SK-N-SH (cell line): ENCODE measurements at regions not wholly inside any gene's neighbourhood (a gene's known extent, or its start where the extent isn't known, plus 50 kb on each side); places are given as distances from the start of the nearest gene placed in this dataset.
"Not testable (repeated sequence)": the region's sequence is repeated elsewhere in the genome, so short reads cannot be mapped to it uniquely, and the experiment has no call there.

Experiments
- CTCF ChIA-PET: fragments of 300-600, 350-600 bp; formaldehyde crosslinking; extraction: SDS; loops from one replicate; lab custom pipeline; 2021; lab: Yijun Ruan, JAX
- POLR2A ChIA-PET: fragments of 350-600 bp; sonication (Branson Sonifier 250); formaldehyde crosslinking; extraction: SDS; loops from one replicate; lab custom pipeline; 2020; ENCODE audit warnings: antibody characterized with exemption, inconsistent platforms; lab: Yijun Ruan, JAX
- DNase-seq: peaks from one replicate; pipeline ENCODE4 v3.0.0; 2012
- H2AFZ ChIP-seq: fragments of 200-600 bp; sonication (generic); 2 replicates; pipeline ENCODE4 v1.8.1; 2016; ENCODE audit warnings: antibody characterized with exemption, mild to moderate bottlenecking, low read depth
- H3F3A ChIP-seq: fragments of 200-600 bp; sonication (generic); replicated peaks from 2 replicates; pipeline ENCODE3; 2016; ENCODE audit warnings: antibody characterized with exemption, mild to moderate bottlenecking; ENCODE audit not compliant: insufficient read depth
- H3K27ac ChIP-seq, 2 experiments: fragments of 200-500 bp in 1 of 2; fragments of 200-600 bp in 1 of 2; sonication (Bioruptor generic) in 1 of 2; sonication (generic), shearing (Covaris generic) in 1 of 2; 2 replicates each; pipeline versions ENCODE4 v1.5.1 to v1.6.1; 2014 to 2016; ENCODE audit warnings: low read depth in 2 of 2, inconsistent platforms in 1 of 2, low read length in 1 of 2, mild to moderate bottlenecking in 1 of 2, mixed read lengths in 1 of 2
- H3K27me3 ChIP-seq: fragments of 200-600 bp; sonication (generic), shearing (Covaris generic); 2 replicates; pipeline ENCODE4 v1.6.1; 2016; ENCODE audit warnings: mixed run types; ENCODE audit not compliant: insufficient read depth
- H3K36me3 ChIP-seq, 2 experiments: fragments of 200-500 bp in 1 of 2; fragments of 200-600 bp in 1 of 2; sonication (Bioruptor generic) in 1 of 2; sonication (generic) in 1 of 2; replicated peaks in 1 of 2; 2 replicates each; pipeline versions ENCODE3 to v1.5.1; 2014 to 2016; ENCODE audit warnings: low read length in 1 of 2, mild to moderate bottlenecking in 1 of 2; ENCODE audit not compliant: insufficient read depth in 2 of 2, control insufficient read depth in 1 of 2
- H3K4me1 ChIP-seq, 2 experiments: fragments of 200-500 bp in 1 of 2; fragments of 200-600 bp in 1 of 2; sonication (Bioruptor generic) in 1 of 2; sonication (generic), shearing (Covaris generic) in 1 of 2; 2 replicates each; pipeline versions ENCODE4 v1.5.1 to v1.6.1; 2014 to 2016; ENCODE audit warnings: low read depth in 1 of 2, low read length in 1 of 2, mixed run types in 1 of 2; ENCODE audit not compliant: insufficient read depth in 2 of 2, control insufficient read depth in 1 of 2
- H3K4me2 ChIP-seq: fragments of 200-600 bp; sonication (generic), shearing (Covaris generic); 2 replicates; pipeline ENCODE4 v1.6.1; 2017; ENCODE audit warnings: mixed run types
- H3K4me3 ChIP-seq, 2 experiments: fragments of 200-500 bp in 1 of 2; fragments of 200-600 bp in 1 of 2; sonication (Bioruptor generic) in 1 of 2; sonication (generic), shearing (Covaris generic) in 1 of 2; 2 replicates each; pipeline versions ENCODE4 v1.5.1 to v1.8.1; 2014 to 2016; ENCODE audit warnings: low read depth in 2 of 2, inconsistent platforms in 1 of 2, low read length in 1 of 2, mild to moderate bottlenecking in 1 of 2, mixed read lengths in 1 of 2, moderate library complexity in 1 of 2
- H3K79me2 ChIP-seq: fragments of 200-600 bp; sonication (generic); 2 replicates; pipeline ENCODE4 v1.8.1; 2017; ENCODE audit warnings: mild to moderate bottlenecking; ENCODE audit not compliant: insufficient read depth
- H3K9ac ChIP-seq: fragments of 200-600 bp; sonication (generic); 2 replicates; pipeline ENCODE4 v1.6.1; 2017; ENCODE audit warnings: mixed run types
- H3K9me2 ChIP-seq: fragments of 200-600 bp; sonication (generic); 2 replicates; pipeline ENCODE4 v1.6.1; 2017; ENCODE audit warnings: mixed run types
- H3K9me3 ChIP-seq: fragments of 200-600 bp; sonication (generic); 2 replicates; pipeline ENCODE4 v1.6.1; 2017; ENCODE audit warnings: mixed run types, mild to moderate bottlenecking, moderate library complexity
- H4K20me1 ChIP-seq: fragments of 200-600 bp; sonication (generic); 2 replicates; pipeline ENCODE4 v1.6.1; 2017; ENCODE audit warnings: mild to moderate bottlenecking, mixed run types; ENCODE audit not compliant: insufficient read depth
- RCOR1 ChIP-seq: fragments of 150-350 bp; IDR thresholded peaks from 2 replicates; pipeline ENCODE4 v1.6.1; 2017; ENCODE audit warnings: antibody characterized with exemption, low read length
- WGBS: methylation state at CpG from one replicate; pipeline ENCODE4 v1.1.6; 2017; ENCODE audit warnings: low lambda C conversion rate; 5-methylcytosine and 5-hydroxymethylcytosine counted together
- TF ChIP-seq, protein P1 (sequence below): fragments of 150-350 bp; IDR thresholded peaks from 2 replicates; pipeline ENCODE4 v1.6.1; 2016; ENCODE audit warnings: mild to moderate bottlenecking, low read depth, low read length
- TF ChIP-seq, protein P2 (sequence below): IDR thresholded peaks from 2 replicates; pipeline ENCODE4 v1.4.0; 2012; ENCODE audit warnings: low read depth, borderline replicate concordance

DNA sequence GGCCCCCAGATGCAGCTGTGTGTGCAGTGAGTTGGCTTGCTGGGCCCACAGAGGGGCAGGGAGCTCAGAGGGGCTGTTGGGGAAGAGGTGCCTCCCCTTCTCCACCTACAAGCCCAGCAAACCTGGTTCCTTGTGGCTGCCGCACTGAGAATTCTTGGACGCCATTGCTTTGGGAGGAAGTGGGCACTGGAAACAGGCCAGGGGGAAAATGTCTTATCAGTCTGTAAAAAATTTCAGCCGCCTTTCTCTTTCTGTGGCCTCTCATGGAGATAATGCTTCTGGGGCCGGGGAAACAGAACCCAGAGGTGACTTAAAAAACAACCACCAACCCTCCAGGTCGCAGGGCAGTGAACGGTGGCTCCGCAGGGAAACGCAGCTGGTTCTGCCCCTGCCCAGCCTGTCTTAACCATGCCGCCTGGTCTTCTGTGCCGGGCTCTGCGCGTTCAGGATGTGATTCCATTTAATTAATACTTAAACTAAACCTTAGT, 167.7 kb downstream of the LAT start:
- H4K20me1 ChIP-seq, H3K4me3 ChIP-seq, H3K9me3 ChIP-seq, H2AFZ ChIP-seq, H3K36me3 ChIP-seq, H3F3A ChIP-seq, POLR2A ChIA-PET, H3K9me2 ChIP-seq, H3K79me2 ChIP-seq, H3K27me3 ChIP-seq, CTCF ChIA-PET, H3K9ac ChIP-seq, H3K4me2 ChIP-seq: not testable (repeated sequence)
- Histone ChIP-seq H3K27ac (peak overlapping the region in 1 of 2 experiments; percentile 53; a peak in 1 of 4 replicates), H3K4me1 (peaks cover 10 to 22% of the 10 kb centered on the region in 2 experiments; a peak in 3 of 4 replicates)
- DNase-seq = peak; percentile 39
- 80% methylated on average over 9 of the region's 12 CpGs for WGBS

DNA sequence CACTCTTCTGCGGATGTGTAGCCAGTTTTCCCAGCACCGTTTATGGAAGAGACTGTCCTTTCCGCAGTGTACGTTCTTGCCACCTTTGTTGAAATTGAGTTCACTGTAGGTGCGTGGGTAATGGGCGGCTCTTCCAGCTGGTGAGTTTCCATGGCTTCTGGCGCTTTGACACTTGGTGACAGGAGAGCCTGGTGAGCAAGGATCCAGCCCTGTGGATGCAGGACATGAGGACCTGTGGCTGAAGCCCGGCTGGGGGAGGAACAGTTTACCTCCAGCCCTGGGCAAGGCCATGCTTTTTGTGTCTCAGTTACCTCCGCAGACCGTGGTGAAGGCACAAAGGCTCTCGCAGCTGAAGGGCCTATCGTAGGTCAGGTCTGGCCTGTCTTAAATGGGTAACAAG, 166.5 kb downstream of the LAT start:
- H3K27me3 ChIP-seq = no peaks in the 10 kb centered on the region
- H3K4me2 ChIP-seq = no peak overlapping the region
- no peak overlapping the region for H3K4me3 ChIP-seq
- H4K20me1 ChIP-seq = no peaks in the 10 kb centered on the region
- H3K27ac ChIP-seq = no peak overlapping the region
- CTCF ChIA-PET = no interaction called here
- no peak overlapping the region for H2AFZ ChIP-seq
- no peak for DNase-seq
- WGBS = 94% methylated on average over 12 of the region's 12 CpGs
- H3K79me2 ChIP-seq = no peaks in the 10 kb centered on the region
- H3K36me3 ChIP-seq = no peaks in the 10 kb centered on the region
- no peaks in the 10 kb centered on the region for H3K9me2 ChIP-seq
- POLR2A ChIA-PET = no interaction called here
- no peaks in the 10 kb centered on the region for H3F3A ChIP-seq
- TF ChIP-seq, protein P1, sequence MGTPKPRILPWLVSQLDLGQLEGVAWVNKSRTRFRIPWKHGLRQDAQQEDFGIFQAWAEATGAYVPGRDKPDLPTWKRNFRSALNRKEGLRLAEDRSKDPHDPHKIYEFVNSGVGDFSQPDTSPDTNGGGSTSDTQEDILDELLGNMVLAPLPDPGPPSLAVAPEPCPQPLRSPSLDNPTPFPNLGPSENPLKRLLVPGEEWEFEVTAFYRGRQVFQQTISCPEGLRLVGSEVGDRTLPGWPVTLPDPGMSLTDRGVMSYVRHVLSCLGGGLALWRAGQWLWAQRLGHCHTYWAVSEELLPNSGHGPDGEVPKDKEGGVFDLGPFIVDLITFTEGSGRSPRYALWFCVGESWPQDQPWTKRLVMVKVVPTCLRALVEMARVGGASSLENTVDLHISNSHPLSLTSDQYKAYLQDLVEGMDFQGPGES = no peak
- no peak for TF ChIP-seq RCOR1
- TF ChIP-seq, protein P2, sequence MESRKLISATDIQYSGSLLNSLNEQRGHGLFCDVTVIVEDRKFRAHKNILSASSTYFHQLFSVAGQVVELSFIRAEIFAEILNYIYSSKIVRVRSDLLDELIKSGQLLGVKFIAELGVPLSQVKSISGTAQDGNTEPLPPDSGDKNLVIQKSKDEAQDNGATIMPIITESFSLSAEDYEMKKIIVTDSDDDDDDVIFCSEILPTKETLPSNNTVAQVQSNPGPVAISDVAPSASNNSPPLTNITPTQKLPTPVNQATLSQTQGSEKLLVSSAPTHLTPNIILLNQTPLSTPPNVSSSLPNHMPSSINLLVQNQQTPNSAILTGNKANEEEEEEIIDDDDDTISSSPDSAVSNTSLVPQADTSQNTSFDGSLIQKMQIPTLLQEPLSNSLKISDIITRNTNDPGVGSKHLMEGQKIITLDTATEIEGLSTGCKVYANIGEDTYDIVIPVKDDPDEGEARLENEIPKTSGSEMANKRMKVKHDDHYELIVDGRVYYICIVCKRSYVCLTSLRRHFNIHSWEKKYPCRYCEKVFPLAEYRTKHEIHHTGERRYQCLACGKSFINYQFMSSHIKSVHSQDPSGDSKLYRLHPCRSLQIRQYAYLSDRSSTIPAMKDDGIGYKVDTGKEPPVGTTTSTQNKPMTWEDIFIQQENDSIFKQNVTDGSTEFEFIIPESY = no peak
- no peak overlapping the region for H3K9ac ChIP-seq
- peaks cover under 1 to 15% of the 10 kb centered on the region in 2 experiments; a peak in 2 of 4 replicates for H3K4me1 ChIP-seq
- H3K9me3 ChIP-seq = no peaks in the 10 kb centered on the region

DNA sequence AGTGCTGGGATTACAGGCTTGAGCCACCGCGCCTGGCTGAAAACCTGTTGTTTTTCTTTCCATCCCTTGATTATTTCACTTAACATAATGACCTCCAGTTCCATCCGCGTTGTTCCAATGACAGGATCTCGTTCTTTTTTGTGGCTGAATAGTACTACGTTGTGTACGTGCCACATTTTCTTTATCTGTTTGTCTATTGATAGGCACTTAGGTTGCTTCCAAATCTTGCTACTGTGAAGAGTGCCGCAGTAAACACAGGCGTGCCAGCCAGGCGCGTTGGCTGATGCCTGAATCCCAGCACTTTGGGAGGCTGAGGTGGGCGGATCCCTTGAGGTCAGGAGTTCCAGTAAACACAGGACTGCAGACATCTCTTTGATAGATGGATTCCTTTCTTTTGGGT, 165.1 kb downstream of the LAT start:
- H3K4me3 ChIP-seq, H2AFZ ChIP-seq, POLR2A ChIA-PET, DNase-seq, H4K20me1 ChIP-seq, H3F3A ChIP-seq, H3K9me3 ChIP-seq, H3K9me2 ChIP-seq, H3K27ac ChIP-seq, H3K27me3 ChIP-seq, H3K79me2 ChIP-seq, H3K36me3 ChIP-seq, H3K4me2 ChIP-seq, H3K9ac ChIP-seq, CTCF ChIA-PET: not testable (repeated sequence)
- peaks cover 0 to 15% of the 10 kb centered on the region in 2 experiments; a peak in 1 of 4 replicates for H3K4me1 ChIP-seq
- 90% methylated on average over 12 of the region's 12 CpGs for WGBS
